Neuronal stem cell (in vitro differentiated cells): ENCODE measurements at regions not wholly inside any gene's neighbourhood (a gene's known extent, or its start where the extent isn't known, plus 50 kb on each side); places are given as distances from the start of the nearest gene placed in this dataset.
A peak's percentile ranks its signal among the peaks of the same experiment; 100 is the strongest.

Experiments used
- DNase-seq: peaks from one replicate; pipeline ENCODE4 v3.0.0-alpha.2; 2013; ENCODE audit warnings: low spot score
- H2AFZ ChIP-seq: one replicate; pipeline ENCODE4 v1.6.1; 2013; ENCODE audit warnings: mild to moderate bottlenecking, low read length, inconsistent platforms
- H2AK5ac ChIP-seq: 2 replicates; pipeline ENCODE4 v1.6.1; 2013; ENCODE audit warnings: low read depth, mild to moderate bottlenecking, inconsistent platforms, low read length, moderate library complexity, mixed read lengths
- H2BK120ac ChIP-seq: 2 replicates; pipeline ENCODE4 v1.6.1; 2013; ENCODE audit warnings: low read depth, mild to moderate bottlenecking, inconsistent platforms, low read length, moderate library complexity, mixed read lengths
- H2BK12ac ChIP-seq: one replicate; pipeline ENCODE4 v1.6.1; 2013; ENCODE audit warnings: low read length, inconsistent platforms
- H2BK15ac ChIP-seq: 2 replicates; pipeline ENCODE4 v1.6.1; 2013; ENCODE audit warnings: mild to moderate bottlenecking, low read length, inconsistent platforms, mixed read lengths
- H2BK5ac ChIP-seq: one replicate; pipeline ENCODE4 v1.6.1; 2013; ENCODE audit warnings: inconsistent platforms, mild to moderate bottlenecking, low read length, moderate library complexity
- H3K14ac ChIP-seq: one replicate; pipeline ENCODE4 v1.6.1; 2013; ENCODE audit warnings: low read length, inconsistent platforms
- H3K18ac ChIP-seq: 2 replicates; pipeline ENCODE4 v1.6.1; 2013; ENCODE audit warnings: low read length, inconsistent platforms
- H3K23ac ChIP-seq: 2 replicates; pipeline ENCODE4 v1.6.1; 2013; ENCODE audit warnings: low read depth, mild to moderate bottlenecking, mixed read lengths, low read length, inconsistent platforms; ENCODE audit not compliant: poor library complexity
- H3K27ac ChIP-seq: replicated peaks from 3 replicates; pipeline ENCODE4 v1.5.1; 2013; ENCODE audit warnings: low read length, inconsistent platforms
- H3K27me3 ChIP-seq, 3 experiments: 2 replicates each; pipeline ENCODE4 v1.6.1; 2013; ENCODE audit warnings: low read length in 3 of 3, mild to moderate bottlenecking in 2 of 3, inconsistent platforms in 1 of 3, low read depth in 1 of 3, mixed read lengths in 1 of 3, moderate library complexity in 1 of 3; ENCODE audit not compliant: control insufficient read depth in 3 of 3, insufficient read depth in 3 of 3
- H3K36me3 ChIP-seq, 2 donors: replicated peaks in 1 of 2; 2 replicates each; pipeline ENCODE4 v1.6.1; 2013; ENCODE audit warnings: low read length in 2 of 2; ENCODE audit not compliant: control insufficient read depth in 2 of 2, insufficient read depth in 2 of 2
- H3K4ac ChIP-seq: 2 replicates; pipeline ENCODE4 v1.6.1; 2013; ENCODE audit warnings: inconsistent platforms, mild to moderate bottlenecking, low read length, moderate library complexity
- H3K4me1 ChIP-seq, 2 donors: 1 replicate in 1 of 2; 2 replicates in 1 of 2; pipeline ENCODE4 v1.6.1; 2013; ENCODE audit warnings: low read length in 2 of 2, low read depth in 1 of 2; ENCODE audit not compliant: control insufficient read depth in 2 of 2, insufficient read depth in 1 of 2
- H3K4me2 ChIP-seq: one replicate; pipeline ENCODE4 v1.6.1; 2013; ENCODE audit warnings: mild to moderate bottlenecking, low read length, inconsistent platforms; ENCODE audit not compliant: insufficient read depth, poor library complexity, severe bottlenecking
- H3K4me3 ChIP-seq, 2 donors: 2 replicates each; pipeline ENCODE4 v1.5.1; 2013; ENCODE audit warnings: low read length in 2 of 2, mild to moderate bottlenecking in 2 of 2, inconsistent platforms in 1 of 2, moderate library complexity in 1 of 2
- H3K79me1 ChIP-seq: one replicate; pipeline ENCODE4 v1.6.1; 2013; ENCODE audit warnings: low read depth, mild to moderate bottlenecking, inconsistent platforms, low read length, moderate library complexity
- H3K9ac ChIP-seq: one replicate; pipeline ENCODE4 v1.6.1; 2013; ENCODE audit warnings: mild to moderate bottlenecking, low read depth, low read length, inconsistent platforms; ENCODE audit not compliant: poor library complexity
- H3K9me3 ChIP-seq, 2 donors: replicated peaks in 1 of 2; 2 replicates each; pipeline versions ENCODE3 to v1.6.1; 2013; ENCODE audit warnings: low read length in 2 of 2, mild to moderate bottlenecking in 2 of 2, inconsistent platforms in 1 of 2, low read depth in 1 of 2, mixed read lengths in 1 of 2, moderate library complexity in 1 of 2; ENCODE audit not compliant: control insufficient read depth in 2 of 2, insufficient read depth in 1 of 2
- H4K8ac ChIP-seq: one replicate; pipeline ENCODE4 v1.6.1; 2013; ENCODE audit warnings: low read depth, mild to moderate bottlenecking, inconsistent platforms, low read length, moderate library complexity
- H4K91ac ChIP-seq: one replicate; pipeline ENCODE4 v1.6.1; 2013; ENCODE audit warnings: low read length, low read depth, mild to moderate bottlenecking, inconsistent platforms; ENCODE audit not compliant: poor library complexity
- WGBS, 2 donors: extraction: QIAGEN DNeasy Blood & Tissue Kit; methylation state at CpG; one replicate each; pipeline ENCODE4 v1.1.7; 2013; ENCODE audit warnings: missing lambda C conversion rate in 2 of 2, mixed read lengths in 1 of 2; ENCODE audit not compliant: insufficient read length in 2 of 2, insufficient replicate concordance in 1 of 2; ENCODE audit errors: extremely low coverage in 2 of 2; 5-methylcytosine and 5-hydroxymethylcytosine counted together

- Histone ChIP-seq H3K4me2 (no peak overlapping the region), H3K23ac (no peak overlapping the region), H2BK12ac (no peak overlapping the region), H3K4me1 (peaks cover 0 to 3% of the 10 kb centered on the region in 2 donors), H2BK120ac (no peak overlapping the region), H3K4ac (no peak overlapping the region), H3K79me1 (no peaks in the 10 kb centered on the region), H2BK5ac (no peak overlapping the region), H4K91ac (no peak overlapping the region), H3K4me3 (no peak overlapping the region), H2BK15ac (no peak overlapping the region), H3K18ac (no peak overlapping the region), H4K8ac (no peak overlapping the region), H2AK5ac (no peak overlapping the region), H3K27ac (no peak overlapping the region), H3K36me3 (no peaks in the 10 kb centered on the region), H3K14ac (no peak overlapping the region), H3K9me3 (no peaks in the 10 kb centered on the region), H3K9ac (no peak overlapping the region), H3K27me3 (peaks cover 0 to 2% (median 0%) of the 10 kb centered on the region in 3 experiments), H2AFZ (no peak overlapping the region)
- no peak for DNase-seq
- no CpG with 5 or more reads among the region's 10 CpGs for WGBS, 2 donors
Measured at GRCh38 chr10:131404886-131405285, 93.4 kb upstream of the TCERG1L start.

DNA sequence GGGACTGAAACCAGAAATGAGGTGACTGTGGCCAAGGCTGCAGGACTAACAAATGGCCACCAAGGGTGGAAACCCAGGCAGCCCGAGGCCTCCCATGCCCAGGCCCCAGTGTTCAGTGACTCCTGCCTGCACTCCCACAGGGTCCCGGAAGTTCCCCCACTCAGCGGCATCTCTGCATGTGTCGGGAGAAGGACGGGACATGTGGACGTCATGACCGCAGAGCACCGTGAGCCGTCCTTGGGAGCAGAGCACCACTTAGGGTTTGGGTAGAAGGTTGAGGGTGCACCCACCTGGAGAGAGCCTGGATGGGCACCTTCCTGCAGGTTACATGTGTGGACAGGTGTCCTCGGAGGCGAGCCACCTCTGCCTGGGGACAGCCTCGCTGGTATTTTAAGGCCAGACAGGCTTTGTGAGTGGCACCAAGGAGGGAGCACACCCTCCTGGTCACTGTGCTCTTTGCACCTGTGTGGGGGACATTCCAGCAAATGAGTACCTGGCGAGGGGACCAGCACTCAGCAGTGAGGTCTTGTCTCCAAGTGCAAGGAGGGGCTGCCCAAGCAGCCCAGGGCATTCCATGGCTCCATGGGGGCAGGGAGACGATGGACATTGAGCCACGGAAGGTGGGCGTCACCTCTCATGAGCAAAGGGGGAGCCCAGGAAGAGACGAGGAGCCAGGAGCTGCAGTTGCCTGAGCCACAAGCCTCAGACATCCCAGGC, 95.3 kb upstream of the TCERG1L start:
- Histone ChIP-seq H4K91ac (no peak overlapping the region), H3K27ac (no peak overlapping the region), H3K4me2 (no peak overlapping the region), H3K23ac (peak overlapping the region; percentile 2), H3K4me1 (no peaks in the 10 kb centered on the region), H3K9me3 (no peaks in the 10 kb centered on the region), H3K79me1 (no peaks in the 10 kb centered on the region), H2AK5ac (peak overlapping the region; percentile 25), H3K18ac (no peak overlapping the region), H3K9ac (no peak overlapping the region), H3K14ac (no peak overlapping the region), H2AFZ (no peak overlapping the region), H3K36me3 (no peaks in the 10 kb centered on the region), H3K4me3 (no peak overlapping the region), H2BK15ac (no peak overlapping the region), H3K27me3 (no peaks in the 10 kb centered on the region), H2BK12ac (no peak overlapping the region), H3K4ac (no peak overlapping the region), H4K8ac (no peak overlapping the region), H2BK5ac (no peak overlapping the region), H2BK120ac (no peak overlapping the region)
- no CpG with 5 or more reads among the region's 17 CpGs for WGBS, 2 donors
- DNase-seq, result no peak

DNA sequence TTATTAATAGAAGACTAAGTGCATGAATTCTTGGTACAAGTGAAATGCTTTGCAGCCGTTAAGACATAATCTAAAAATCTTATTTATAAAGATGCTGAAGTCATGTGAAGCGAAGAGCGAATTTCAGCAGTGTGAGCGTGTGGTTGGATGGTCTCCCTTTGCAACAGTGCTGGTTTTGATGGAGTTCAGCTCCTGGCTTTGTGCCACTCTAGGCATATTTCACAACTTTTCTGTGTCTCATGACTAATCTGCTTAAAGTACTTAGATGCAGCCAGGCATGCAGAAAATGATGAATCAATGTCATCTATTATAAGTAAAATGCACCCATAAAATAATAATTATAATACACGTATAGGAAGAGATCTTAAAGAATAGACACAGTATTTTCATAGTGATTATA, 107.2 kb upstream of the TCERG1L start:
- H3K14ac ChIP-seq, result no peak overlapping the region
- peaks cover 0 to 2% of the 10 kb centered on the region in 2 donors for H3K9me3 ChIP-seq
- H2AFZ ChIP-seq, result no peak overlapping the region
- no peak overlapping the region for H2BK12ac ChIP-seq
- H4K91ac ChIP-seq, result no peak overlapping the region
- no peak overlapping the region for H2BK120ac ChIP-seq
- no peak overlapping the region for H3K27ac ChIP-seq
- no peaks in the 10 kb centered on the region for H3K36me3 ChIP-seq
- H4K8ac ChIP-seq, result no peak overlapping the region
- WGBS, 2 donors, result no CpG with 5 or more reads among the region's 5 CpGs
- H3K4ac ChIP-seq, result no peak overlapping the region
- DNase-seq, result no peak
- H2BK5ac ChIP-seq, result no peak overlapping the region
- no peak overlapping the region for H2AK5ac ChIP-seq
- no peaks in the 10 kb centered on the region for H3K27me3 ChIP-seq
- no peak overlapping the region for H3K4me2 ChIP-seq
- H3K4me1 ChIP-seq, result no peaks in the 10 kb centered on the region
- H3K9ac ChIP-seq, result no peak overlapping the region
- no peak overlapping the region for H3K18ac ChIP-seq
- H3K4me3 ChIP-seq, result no peak overlapping the region
- H2BK15ac ChIP-seq, result no peak overlapping the region
- H3K23ac ChIP-seq, result no peak overlapping the region
- no peaks in the 10 kb centered on the region for H3K79me1 ChIP-seq

DNA sequence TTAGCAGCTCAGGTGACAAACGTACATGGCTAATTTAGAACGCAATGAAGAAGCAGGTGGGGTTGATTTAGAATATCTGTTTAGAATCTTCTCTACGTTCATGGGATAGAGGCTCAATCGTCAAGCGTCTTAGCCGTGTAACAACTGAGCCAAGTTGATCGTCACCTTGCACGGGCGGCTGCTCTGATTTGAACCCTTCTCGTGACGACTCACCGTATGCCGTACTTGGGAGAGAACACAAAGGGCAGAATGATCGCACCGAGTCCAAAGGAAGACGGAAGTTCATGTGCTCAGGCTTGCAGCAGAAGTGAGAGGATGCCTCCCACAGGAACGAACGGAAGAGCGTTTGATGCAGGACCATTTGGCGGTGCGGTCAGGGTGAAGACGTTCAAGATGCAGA, 108.3 kb upstream of the TCERG1L start:
- H3K79me1 ChIP-seq, result no peaks in the 10 kb centered on the region
- no peak overlapping the region for H3K4me3 ChIP-seq
- no peak overlapping the region for H2AK5ac ChIP-seq
- H3K36me3 ChIP-seq, result no peaks in the 10 kb centered on the region
- no peak overlapping the region for H2BK15ac ChIP-seq
- no peak overlapping the region for H4K8ac ChIP-seq
- no peak overlapping the region for H3K23ac ChIP-seq
- WGBS, 2 donors, result no CpG with 5 or more reads among the region's 22 CpGs
- H4K91ac ChIP-seq, result no peak overlapping the region
- no peak overlapping the region for H3K4ac ChIP-seq
- H3K4me1 ChIP-seq, result no peaks in the 10 kb centered on the region
- peaks cover 0 to 2% of the 10 kb centered on the region in 2 donors for H3K9me3 ChIP-seq
- no peaks in the 10 kb centered on the region for H3K27me3 ChIP-seq
- H3K4me2 ChIP-seq, result no peak overlapping the region
- H3K27ac ChIP-seq, result no peak overlapping the region
- H2BK5ac ChIP-seq, result no peak overlapping the region
- H2AFZ ChIP-seq, result no peak overlapping the region
- no peak overlapping the region for H2BK120ac ChIP-seq
- no peak overlapping the region for H2BK12ac ChIP-seq
- no peak overlapping the region for H3K14ac ChIP-seq
- H3K18ac ChIP-seq, result no peak overlapping the region
- no peak overlapping the region for H3K9ac ChIP-seq
- DNase-seq, result no peak
